HepG2 (cell line): ENCODE measurements at regions not wholly inside any gene's neighbourhood (a gene's known extent, or its start where the extent isn't known, plus 50 kb on each side); places are given as distances from the start of the nearest gene placed in this dataset.

Experiments used
- ATAC-seq: fragments of 200-7000 bp; cut with Tn5 transposase; 3 replicates; pipeline ENCODE4 v1.9.1; 2020; ENCODE audit warnings: mild to moderate bottlenecking, moderate library complexity
- BruUV-seq: library from RNA; stranded (reverse); fragments of 400-500 nt; replicated peaks from 2 replicates; lab custom pipeline; 2021; lab: Mats Ljungman, UMichigan
- CTCF ChIA-PET: fragments of 300-600 bp; formaldehyde crosslinking; extraction: SDS; loops from one replicate; lab custom pipeline; 2021; ENCODE audit warnings: low total read pairs, inconsistent platforms, low intra/inter-chr PET ratio; lab: Yijun Ruan, JAX
- POLR2A ChIA-PET: fragments of 350-600 bp; sonication (Branson Sonifier 250); formaldehyde crosslinking; loops from one replicate; lab custom pipeline; 2020; ENCODE audit warnings: antibody characterized with exemption, inconsistent platforms; lab: Yijun Ruan, JAX
- DNase-seq: peaks from one replicate; pipeline ENCODE4 v3.0.0-alpha.2; 2015; ENCODE audit warnings: low spot score
- FAIRE-seq: peaks from 3 replicates; lab custom pipeline; 2011; peaks lifted over from hg19 to GRCh38; lab: Jason Lieb, UNC
- H2AFZ ChIP-seq: one replicate; pipeline ENCODE4 v1.6.1; 2011; ENCODE audit warnings: low read length, inconsistent platforms
- H3K27ac ChIP-seq: fragments of 300-600 bp; 3 replicates; pipeline ENCODE4 v1.8.0; 2011; ENCODE audit warnings: mixed run types, mild to moderate bottlenecking, mixed read lengths, low read length, inconsistent platforms; ENCODE audit not compliant: insufficient read depth; ENCODE audit errors: extremely low read length
- H3K27me3 ChIP-seq, 2 experiments: fragments of 200-600 bp in 1 of 2; 2 replicates in 1 of 2; 3 replicates in 1 of 2; pipeline versions ENCODE4 v1.6.0 to v1.8.0; 2011; ENCODE audit warnings: low read length in 2 of 2, mild to moderate bottlenecking in 2 of 2, moderate library complexity in 2 of 2, inconsistent platforms in 1 of 2; ENCODE audit not compliant: insufficient read depth in 2 of 2, control insufficient read depth in 1 of 2
- H3K36me3 ChIP-seq, 2 experiments: fragments of 200-600 bp in 1 of 2; replicated peaks in 1 of 2; 2 replicates in 1 of 2; 3 replicates in 1 of 2; pipeline versions ENCODE4 v1.5.1 to v1.8.0; 2011; ENCODE audit warnings: low read length in 2 of 2, inconsistent platforms in 1 of 2; ENCODE audit not compliant: insufficient read depth in 2 of 2, control insufficient read depth in 1 of 2
- H3K4me1 ChIP-seq: 2 replicates; pipeline ENCODE4 v1.5.1; 2012; ENCODE audit warnings: low read length, inconsistent platforms; ENCODE audit not compliant: insufficient read depth
- H3K4me2 ChIP-seq: 2 replicates; pipeline ENCODE4 v1.6.0; 2011; ENCODE audit warnings: low read depth, low read length, inconsistent platforms
- H3K4me3 ChIP-seq, 3 experiments: fragments of 200-600 bp in 1 of 3; sonication (generic), shearing (Covaris generic) in 1 of 3; replicated peaks in 1 of 3; 2 replicates each; pipeline ENCODE4 v1.5.1; 2011 to 2016; ENCODE audit warnings: low read length in 3 of 3, inconsistent platforms in 2 of 3, low read depth in 2 of 3, mild to moderate bottlenecking in 2 of 3, control low read depth in 1 of 3, mixed read lengths in 1 of 3; ENCODE audit not compliant: insufficient read depth in 1 of 3
- H3K79me2 ChIP-seq: one replicate; pipeline ENCODE4 v1.6.1; 2011; ENCODE audit warnings: low read length, inconsistent platforms; ENCODE audit not compliant: insufficient read depth
- H3K9ac ChIP-seq: 2 replicates; pipeline ENCODE4 v1.6.0; 2011; ENCODE audit warnings: mild to moderate bottlenecking, low read depth, low read length, inconsistent platforms; ENCODE audit not compliant: insufficient read depth
- H3K9me3 ChIP-seq: 2 replicates; pipeline ENCODE4 v1.5.1; 2012; ENCODE audit warnings: mild to moderate bottlenecking, low read length
- H4K20me1 ChIP-seq: 2 replicates; pipeline ENCODE4 v1.6.0; 2011; ENCODE audit warnings: inconsistent platforms, mild to moderate bottlenecking, low read length, moderate library complexity; ENCODE audit not compliant: insufficient read depth
- DPF2 ChIP-seq: sonication (generic); formaldehyde crosslinking; IDR thresholded peaks from 2 replicates; pipeline ENCODE4 v1.4.0; 2020; ENCODE audit warnings: mild to moderate bottlenecking, low read depth, missing genetic modification reagents, borderline replicate concordance
- FOXC1 ChIP-seq: sonication (generic); formaldehyde crosslinking; IDR thresholded peaks from 2 replicates; pipeline ENCODE4 v1.8.0; 2022; ENCODE audit warnings: mild to moderate bottlenecking, missing genetic modification reagents, borderline replicate concordance
- HNF1B ChIP-seq: sonication (generic); formaldehyde crosslinking; IDR thresholded peaks from 2 replicates; pipeline ENCODE4 v1.5.1; 2020; ENCODE audit warnings: mild to moderate bottlenecking, moderate library complexity, missing genetic modification reagents
- IRF9 ChIP-seq: sonication (generic); formaldehyde crosslinking; IDR thresholded peaks from 2 replicates; pipeline ENCODE4 v1.8.0; 2022; ENCODE audit warnings: missing genetic modification reagents, mild to moderate bottlenecking, borderline replicate concordance
- RARA ChIP-seq: IDR thresholded peaks from 2 replicates; pipeline ENCODE4 v1.6.1; 2016; ENCODE audit warnings: missing genetic modification reagents, missing compliant biosample characterization
- RBFOX2 ChIP-seq: fragments of 200-400 bp; formaldehyde crosslinking; IDR thresholded peaks from 2 replicates; pipeline ENCODE4 v1.6.1; 2017; ENCODE audit warnings: low read depth, mild to moderate bottlenecking, low read length
- SP1 ChIP-seq, 2 experiments: fragments of 450-650 bp in 1 of 2; sonication (generic) in 1 of 2; formaldehyde crosslinking in 1 of 2; IDR thresholded peaks; 2 replicates each; pipeline versions ENCODE4 v1.4.0 to v1.6.1; 2016 to 2020; ENCODE audit warnings: missing genetic modification reagents in 1 of 2
- SSRP1 ChIP-seq: IDR thresholded peaks from 2 replicates; pipeline ENCODE4 v1.6.1; 2016; ENCODE audit warnings: control low read depth
- TOPORS ChIP-seq: sonication (generic); formaldehyde crosslinking; IDR thresholded peaks from 2 replicates; pipeline ENCODE4 v1.8.0; 2023; ENCODE audit warnings: mild to moderate bottlenecking, missing genetic modification reagents
- UBTF ChIP-seq: sonication (generic); formaldehyde crosslinking; IDR thresholded peaks from 2 replicates; pipeline ENCODE4 v1.4.0; 2020; ENCODE audit warnings: mild to moderate bottlenecking, missing genetic modification reagents
- ZBTB46 ChIP-seq: sonication (generic); formaldehyde crosslinking; IDR thresholded peaks from 2 replicates; pipeline ENCODE4 v1.4.0; 2020; ENCODE audit warnings: mild to moderate bottlenecking, missing genetic modification reagents, borderline replicate concordance
- ZFP41 ChIP-seq: sonication (generic); formaldehyde crosslinking; IDR thresholded peaks from 2 replicates; pipeline ENCODE4 v1.4.0; 2020; ENCODE audit warnings: mild to moderate bottlenecking, missing genetic modification reagents, borderline replicate concordance
- ZNF329 ChIP-seq: sonication (generic); formaldehyde crosslinking; IDR thresholded peaks from 2 replicates; pipeline ENCODE4 v1.9.0; 2021; ENCODE audit warnings: low read depth, mild to moderate bottlenecking, missing genetic modification reagents
- ZNF33B ChIP-seq: sonication (generic); formaldehyde crosslinking; IDR thresholded peaks from 2 replicates; pipeline ENCODE4 v1.5.1; 2020; ENCODE audit warnings: mild to moderate bottlenecking, missing genetic modification reagents
- ZSCAN21 ChIP-seq: sonication (generic); formaldehyde crosslinking; IDR thresholded peaks from 2 replicates; pipeline ENCODE4 v1.8.0; 2022; ENCODE audit warnings: mild to moderate bottlenecking, missing genetic modification reagents, moderate library complexity, borderline replicate concordance
- WGBS: methylation state at CpG from one replicate; pipeline ENCODE4 v1.1.6; 2017; ENCODE audit warnings: low lambda C conversion rate; 5-methylcytosine and 5-hydroxymethylcytosine counted together
- in situ Hi-C: cut with HindIII; loops from 2 replicates; pipeline ENCODE4 v1.10.0; 2017; ENCODE audit warnings: low pct_unique_long_range_greater_than_20kb; ENCODE audit not compliant: extremely low pct_ligation_motif_present
- intact Hi-C: fragments of 100-400 bp; cut with micrococcal nuclease; formaldehyde crosslinking; loops from one replicate; pipeline ENCODE4 v1.10.0; 2022; ENCODE audit not compliant: unreplicated experiment

- Histone ChIP-seq H3K4me3 (no peak overlapping the region), H3K27ac (no peak overlapping the region), H3K9ac (no peak overlapping the region), H3K9me3 (peaks cover 60% of the 10 kb centered on the region), H3K4me1 (no peaks in the 10 kb centered on the region), H2AFZ (no peak overlapping the region), H3K79me2 (no peaks in the 10 kb centered on the region), H3K27me3 (no peaks in the 10 kb centered on the region), H3K4me2 (no peak overlapping the region), H3K36me3 (no peaks in the 10 kb centered on the region), H4K20me1 (no peaks in the 10 kb centered on the region)
- DNase-seq (no peak), FAIRE-seq (no peak), ATAC-seq (no peak)
- intact Hi-C loops = no loop called here
- in situ Hi-C loops = no loop called here
- WGBS = 0% methylated on average over 1 of the region's 1 CpG
- BruUV-seq = no TSS peak
- CTCF ChIA-PET = no interaction called here
- POLR2A ChIA-PET = no interaction called here
- TF ChIP-seq ZSCAN21 (CRISPR knock-in tag) (no peak), SP1 (IDR thresholded peaks at IDR 0.05) (no peak), SP1 (CRISPR knock-in tag; IDR thresholded peaks at IDR 0.05) (no peak), RBFOX2 (no peak), SSRP1 (CRISPR knock-in tag) (no peak), ZNF329 (CRISPR knock-in tag) (no peak), TOPORS (CRISPR knock-in tag) (no peak), RARA (CRISPR knock-in tag) (no peak), HNF1B (CRISPR knock-in tag) (no peak), UBTF (CRISPR knock-in tag) (no peak), DPF2 (CRISPR knock-in tag) (no peak), FOXC1 (CRISPR knock-in tag) (no peak), ZNF33B (CRISPR knock-in tag) (no peak), ZBTB46 (no peak), ZFP41 (CRISPR knock-in tag) (no peak), IRF9 (CRISPR knock-in tag) (no peak)
Observed at GRCh38 chr2:51994123-51994763, 962.3 kb upstream of the NRXN1 start.
